ENCODE measurements at regions not wholly inside any gene's neighbourhood (a gene's known extent, or its start where the extent isn't known, plus 50 kb on each side); places are given as distances from the start of the nearest gene placed in this dataset.
"Not testable (repeated sequence)": the region's sequence is repeated elsewhere in the genome, so short reads cannot be mapped to it uniquely, and the experiment has no call there.

DNA sequence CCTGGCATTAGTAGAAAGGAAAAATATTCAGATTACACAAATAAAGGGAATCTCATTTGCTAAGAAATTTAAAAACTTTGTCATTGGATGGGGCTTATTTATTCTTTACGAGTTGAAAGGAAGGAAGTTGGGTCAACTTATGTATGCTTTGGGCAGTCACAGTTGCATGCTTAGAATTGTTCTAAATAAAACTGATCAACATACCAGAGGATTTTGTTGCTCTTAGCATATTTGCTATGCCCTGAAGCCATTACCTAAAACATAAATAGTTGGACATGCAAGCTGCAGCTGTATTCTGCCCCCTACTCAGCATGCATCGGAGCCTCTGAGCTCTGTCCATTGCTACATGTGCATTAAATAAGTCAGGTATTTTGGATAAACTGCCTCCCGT, 172.7 kb upstream of the MEF2C start:
- no peak overlapping the region for H3K4me3 ChIP-seq (ENCODE audit: low read depth in 1 of 2, low read length in 2 of 2)
- no peaks in the 10 kb centered on the region for H3K27me3 ChIP-seq (ENCODE audit: control insufficient read depth in 1 of 2, insufficient read depth in 2 of 2, low read length in 2 of 2)
- no peaks in the 10 kb centered on the region for H3K4me1 ChIP-seq (ENCODE audit: control insufficient read depth in 1 of 2, insufficient read depth in 2 of 2, low read length in 2 of 2)
- H3K36me3 ChIP-seq (ENCODE audit: control insufficient read depth in 1 of 2, insufficient read depth in 2 of 2, low read length in 2 of 2): no peaks in the 10 kb centered on the region
- peaks cover 0 to under 1% of the 10 kb centered on the region in 2 donors for H3K9me3 ChIP-seq (ENCODE audit: control insufficient read depth in 1 of 2, low read length in 2 of 2)
- no peak overlapping the region for H3K27ac ChIP-seq (ENCODE audit: low read depth, low read length)
- no peak overlapping the region for H3K9ac ChIP-seq (ENCODE audit: low read depth in 1 of 2, low read length in 2 of 2)

DNA sequence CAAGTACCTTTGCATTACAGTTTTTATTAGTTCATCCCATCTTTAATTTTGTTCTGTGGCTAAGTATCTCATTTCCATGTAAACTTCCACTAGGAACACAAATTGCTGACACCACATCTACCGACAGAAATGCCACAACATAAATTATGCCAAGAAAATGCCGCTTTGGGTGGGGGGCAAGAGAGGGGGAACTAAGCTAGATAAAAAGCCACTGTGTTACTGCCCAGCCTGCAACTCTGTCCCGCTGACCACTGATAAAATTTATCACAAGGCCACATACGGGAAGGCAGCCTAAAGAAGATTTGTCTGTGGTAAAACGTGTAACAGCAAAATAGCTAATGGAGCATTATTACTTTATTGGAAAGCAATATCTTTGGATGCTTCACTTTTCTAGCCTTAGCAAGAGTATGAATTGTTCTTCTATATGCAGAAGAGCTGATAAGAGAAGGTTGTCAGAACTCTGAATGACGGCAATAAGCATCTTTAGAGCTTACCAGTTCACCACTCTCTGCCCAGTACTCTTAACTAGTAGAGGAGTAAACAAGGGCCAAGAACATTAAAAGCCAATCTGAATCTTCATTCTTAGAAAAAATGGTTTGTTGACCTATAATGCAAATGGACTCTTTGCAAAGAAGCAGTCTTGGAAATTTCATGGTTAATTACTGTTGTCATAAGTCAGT, 172.2 kb upstream of the MEF2C start:
- Histone ChIP-seq H3K27ac (ENCODE audit: low read depth, low read length) (no peak overlapping the region), H3K4me3 (ENCODE audit: low read depth in 1 of 2, low read length in 2 of 2) (no peak overlapping the region), H3K36me3 (ENCODE audit: control insufficient read depth in 1 of 2, insufficient read depth in 2 of 2, low read length in 2 of 2) (no peaks in the 10 kb centered on the region), H3K9me3 (ENCODE audit: control insufficient read depth in 1 of 2, low read length in 2 of 2) (peaks cover 0 to 2% of the 10 kb centered on the region in 2 donors), H3K4me1 (ENCODE audit: control insufficient read depth in 1 of 2, insufficient read depth in 2 of 2, low read length in 2 of 2) (no peaks in the 10 kb centered on the region), H3K9ac (ENCODE audit: low read depth in 1 of 2, low read length in 2 of 2) (no peak overlapping the region), H3K27me3 (ENCODE audit: control insufficient read depth in 1 of 2, insufficient read depth in 2 of 2, low read length in 2 of 2) (no peaks in the 10 kb centered on the region)

DNA sequence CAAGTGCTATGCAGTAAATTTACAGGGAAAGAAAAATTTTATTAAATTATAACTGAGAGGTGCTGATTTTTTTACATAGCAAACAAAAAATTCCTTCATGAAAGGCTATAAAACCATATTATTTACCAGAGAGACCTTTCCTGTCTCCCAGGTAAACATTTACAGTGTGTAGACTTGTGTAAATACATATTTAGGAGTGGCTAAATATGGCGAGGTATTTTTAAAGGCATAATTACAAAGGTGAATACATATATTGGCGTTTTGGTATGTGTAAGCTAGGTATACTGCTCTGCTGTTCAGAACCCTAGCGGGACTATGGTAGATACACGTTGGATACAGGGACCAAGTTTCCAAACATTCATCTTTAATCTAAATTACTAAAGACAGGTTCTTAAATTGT, 170.6 kb upstream of the MEF2C start:
- Histone ChIP-seq H3K9ac (ENCODE audit: low read depth in 1 of 2, low read length in 2 of 2) (no peak overlapping the region), H3K27ac (ENCODE audit: low read depth, low read length) (no peak overlapping the region)

DNA sequence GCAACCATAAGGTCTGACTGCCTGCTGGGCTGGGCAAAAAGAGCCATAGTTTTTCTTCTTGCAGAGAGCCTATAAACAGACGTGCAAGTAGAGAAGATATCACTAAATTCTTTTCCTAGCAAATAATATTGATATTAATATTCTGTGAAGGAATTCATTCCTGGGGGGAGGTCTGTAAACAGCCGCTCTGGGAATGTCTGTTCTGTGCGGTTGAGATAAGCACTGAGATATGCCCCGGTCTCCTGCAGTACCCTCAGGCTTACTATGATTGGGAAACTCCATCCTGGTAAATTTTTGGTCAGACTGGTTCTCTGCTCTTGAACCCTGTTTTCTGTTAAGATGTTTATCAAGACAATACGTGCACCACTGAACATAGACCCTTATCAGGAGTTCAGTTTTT, 167.1 kb upstream of the MEF2C start:
- not testable (repeated sequence) for H3K4me1 ChIP-seq (ENCODE audit: control insufficient read depth in 1 of 2, insufficient read depth in 2 of 2, low read length in 2 of 2); H3K27me3 ChIP-seq (ENCODE audit: control insufficient read depth in 1 of 2, insufficient read depth in 2 of 2, low read length in 2 of 2); H3K9ac ChIP-seq (ENCODE audit: low read depth in 1 of 2, low read length in 2 of 2); H3K9me3 ChIP-seq (ENCODE audit: control insufficient read depth in 1 of 2, low read length in 2 of 2); H3K27ac ChIP-seq (ENCODE audit: low read depth, low read length); H3K4me3 ChIP-seq (ENCODE audit: low read depth in 1 of 2, low read length in 2 of 2); H3K36me3 ChIP-seq (ENCODE audit: control insufficient read depth in 1 of 2, insufficient read depth in 2 of 2, low read length in 2 of 2)

More for the DNA sequence above, 170.6 kb upstream of the MEF2C start:
- H3K27me3 ChIP-seq (ENCODE audit: control insufficient read depth in 1 of 2, insufficient read depth in 2 of 2, low read length in 2 of 2): no peaks in the 10 kb centered on the region
- no peak overlapping the region for H3K4me3 ChIP-seq (ENCODE audit: low read depth in 1 of 2, low read length in 2 of 2)
- no peaks in the 10 kb centered on the region for H3K36me3 ChIP-seq (ENCODE audit: control insufficient read depth in 1 of 2, insufficient read depth in 2 of 2, low read length in 2 of 2)
- H3K9me3 ChIP-seq (ENCODE audit: control insufficient read depth in 1 of 2, low read length in 2 of 2): peaks cover 0 to 2% of the 10 kb centered on the region in 2 donors
- H3K4me1 ChIP-seq (ENCODE audit: control insufficient read depth in 1 of 2, insufficient read depth in 2 of 2, low read length in 2 of 2): no peaks in the 10 kb centered on the region

DNA sequence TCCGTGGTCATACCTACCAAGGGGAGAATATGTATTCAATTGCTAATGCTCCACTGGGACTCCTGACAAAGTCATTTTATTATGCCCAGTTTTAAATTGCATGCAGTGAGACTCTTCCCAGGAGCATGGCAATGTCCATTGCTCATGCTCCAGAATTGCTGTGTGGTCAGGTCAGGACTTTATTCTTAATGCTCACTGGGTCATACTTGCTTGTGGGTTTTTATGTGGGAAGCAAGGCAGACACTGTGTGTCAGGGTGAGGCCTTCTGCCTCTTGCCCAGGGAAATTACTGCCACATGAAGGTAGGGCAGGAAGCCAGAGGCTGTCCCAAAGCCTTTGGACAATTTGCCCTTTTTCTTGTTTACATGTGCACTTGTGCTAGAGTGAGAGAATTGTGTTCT, 164.6 kb upstream of the MEF2C start:
- H3K27ac ChIP-seq (ENCODE audit: low read depth, low read length): no peak overlapping the region
- no peak overlapping the region for H3K9ac ChIP-seq (ENCODE audit: low read depth in 1 of 2, low read length in 2 of 2)

DNA sequence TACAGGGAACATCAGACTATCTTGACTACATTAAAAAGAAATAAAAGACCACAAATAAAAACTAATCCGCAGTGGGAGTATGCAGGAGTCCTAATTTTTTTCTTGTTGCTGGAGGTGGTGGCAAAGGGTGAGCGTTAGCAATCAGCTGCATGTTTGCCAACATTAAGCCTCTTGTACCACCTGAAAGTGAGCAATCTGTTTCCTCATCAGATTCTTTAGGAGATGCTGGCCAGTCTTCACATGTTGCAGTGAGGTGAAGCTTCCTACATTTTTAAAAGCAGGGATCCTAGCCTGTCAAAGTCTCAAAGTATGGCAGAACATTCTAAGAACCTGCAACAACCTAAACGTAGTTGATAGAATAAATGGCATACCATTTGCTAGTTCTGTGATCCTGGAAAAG, 162.2 kb upstream of the MEF2C start:
- no peak overlapping the region for H3K27ac ChIP-seq (ENCODE audit: low read depth, low read length)
- no peaks in the 10 kb centered on the region for H3K36me3 ChIP-seq (ENCODE audit: control insufficient read depth in 1 of 2, insufficient read depth in 2 of 2, low read length in 2 of 2)
- no peak overlapping the region for H3K4me3 ChIP-seq (ENCODE audit: low read depth in 1 of 2, low read length in 2 of 2)
- no peak overlapping the region for H3K9ac ChIP-seq (ENCODE audit: low read depth in 1 of 2, low read length in 2 of 2)
- no peaks in the 10 kb centered on the region for H3K27me3 ChIP-seq (ENCODE audit: control insufficient read depth in 1 of 2, insufficient read depth in 2 of 2, low read length in 2 of 2)
- no peaks in the 10 kb centered on the region for H3K4me1 ChIP-seq (ENCODE audit: control insufficient read depth in 1 of 2, insufficient read depth in 2 of 2, low read length in 2 of 2)
- no peaks in the 10 kb centered on the region for H3K9me3 ChIP-seq (ENCODE audit: control insufficient read depth in 1 of 2, low read length in 2 of 2)

More for the DNA sequence above, 164.6 kb upstream of the MEF2C start:
- no peaks in the 10 kb centered on the region for H3K4me1 ChIP-seq (ENCODE audit: control insufficient read depth in 1 of 2, insufficient read depth in 2 of 2, low read length in 2 of 2)
- H3K27me3 ChIP-seq (ENCODE audit: control insufficient read depth in 1 of 2, insufficient read depth in 2 of 2, low read length in 2 of 2): no peaks in the 10 kb centered on the region
- H3K36me3 ChIP-seq (ENCODE audit: control insufficient read depth in 1 of 2, insufficient read depth in 2 of 2, low read length in 2 of 2): no peaks in the 10 kb centered on the region
- peaks cover 0 to 2% of the 10 kb centered on the region in 2 donors for H3K9me3 ChIP-seq (ENCODE audit: control insufficient read depth in 1 of 2, low read length in 2 of 2)
- H3K4me3 ChIP-seq (ENCODE audit: low read depth in 1 of 2, low read length in 2 of 2): no peak overlapping the region

DNA sequence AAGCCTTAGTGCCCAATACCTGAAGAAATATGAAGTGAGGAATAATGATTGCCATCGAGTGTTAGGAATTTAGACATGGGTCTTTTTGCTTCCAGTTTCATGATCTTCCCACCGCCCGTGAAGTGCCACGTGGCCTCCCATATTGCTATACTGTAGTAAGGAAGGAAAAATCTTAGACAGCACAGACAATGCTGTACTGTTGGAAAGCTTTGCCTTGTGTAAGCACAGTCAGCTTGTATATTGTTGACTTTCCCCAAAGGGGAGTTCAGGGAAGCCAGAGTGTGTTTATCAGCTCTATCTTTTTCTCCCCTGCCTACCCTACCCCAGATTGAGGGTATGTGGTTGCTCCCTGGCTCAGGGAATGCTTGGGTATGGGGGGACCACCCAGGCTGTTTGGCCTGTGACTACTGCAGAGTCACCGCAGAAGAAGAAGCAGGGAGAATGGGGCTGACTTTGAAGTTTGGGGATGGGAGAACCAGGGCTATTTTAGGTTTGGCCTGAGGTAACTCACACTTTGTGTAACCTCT, 161.8 kb upstream of the MEF2C start:
- H3K27ac ChIP-seq (ENCODE audit: low read depth, low read length): no peak overlapping the region
- H3K4me3 ChIP-seq (ENCODE audit: low read depth in 1 of 2, low read length in 2 of 2): no peak overlapping the region
- no peaks in the 10 kb centered on the region for H3K9me3 ChIP-seq (ENCODE audit: control insufficient read depth in 1 of 2, low read length in 2 of 2)
- H3K4me1 ChIP-seq (ENCODE audit: control insufficient read depth in 1 of 2, insufficient read depth in 2 of 2, low read length in 2 of 2): no peaks in the 10 kb centered on the region
- no peaks in the 10 kb centered on the region for H3K36me3 ChIP-seq (ENCODE audit: control insufficient read depth in 1 of 2, insufficient read depth in 2 of 2, low read length in 2 of 2)
- H3K27me3 ChIP-seq (ENCODE audit: control insufficient read depth in 1 of 2, insufficient read depth in 2 of 2, low read length in 2 of 2): no peaks in the 10 kb centered on the region
- H3K9ac ChIP-seq (ENCODE audit: low read depth in 1 of 2, low read length in 2 of 2): no peak overlapping the region

DNA sequence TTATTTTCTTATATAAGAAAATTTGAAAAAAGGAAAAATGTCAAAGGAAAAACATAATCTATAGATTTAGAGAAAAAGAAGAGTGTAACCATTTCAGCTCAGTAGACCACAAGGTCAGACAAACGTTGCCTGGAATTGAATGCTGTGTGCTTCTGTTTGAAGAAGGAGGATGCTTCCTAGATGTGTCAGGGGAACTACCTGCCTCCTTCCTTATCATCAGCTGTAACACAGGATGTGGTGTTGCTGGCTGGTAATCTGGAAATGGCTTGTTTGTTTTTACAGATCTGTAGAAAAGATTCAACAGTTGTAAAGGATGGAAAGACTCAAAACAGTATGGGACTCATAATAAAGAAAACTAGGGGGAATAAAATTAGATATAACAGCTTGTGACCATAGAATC, 160.7 kb upstream of the MEF2C start:
- H3K4me3 ChIP-seq (ENCODE audit: low read depth in 1 of 2, low read length in 2 of 2): no peak overlapping the region
- no peaks in the 10 kb centered on the region for H3K4me1 ChIP-seq (ENCODE audit: control insufficient read depth in 1 of 2, insufficient read depth in 2 of 2, low read length in 2 of 2)
- H3K27me3 ChIP-seq (ENCODE audit: control insufficient read depth in 1 of 2, insufficient read depth in 2 of 2, low read length in 2 of 2): no peaks in the 10 kb centered on the region
- H3K36me3 ChIP-seq (ENCODE audit: control insufficient read depth in 1 of 2, insufficient read depth in 2 of 2, low read length in 2 of 2): no peaks in the 10 kb centered on the region
- H3K9me3 ChIP-seq (ENCODE audit: control insufficient read depth in 1 of 2, low read length in 2 of 2): no peaks in the 10 kb centered on the region
- H3K9ac ChIP-seq (ENCODE audit: low read depth in 1 of 2, low read length in 2 of 2): no peak overlapping the region
- H3K27ac ChIP-seq (ENCODE audit: low read depth, low read length): no peak overlapping the region

DNA sequence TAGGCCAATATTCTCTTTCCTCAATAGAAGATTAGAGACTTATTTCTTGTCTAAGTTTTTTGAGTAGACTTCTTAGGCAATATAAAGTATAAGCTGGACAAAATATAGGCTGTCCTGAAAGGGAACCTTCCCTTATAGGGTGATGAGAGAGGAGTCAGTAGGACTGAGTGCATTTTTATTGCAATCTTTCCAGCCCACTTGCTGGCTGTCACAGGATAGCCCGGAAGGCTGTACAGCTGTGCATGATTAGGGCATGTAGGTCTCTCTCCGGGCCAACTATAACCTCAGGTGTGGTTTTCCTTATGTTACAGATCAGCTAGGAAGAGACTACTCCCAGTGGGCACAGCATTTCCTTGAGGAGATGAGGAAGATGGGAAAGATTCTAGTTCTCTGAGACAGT, 159.8 kb upstream of the MEF2C start:
- H3K4me3 ChIP-seq (ENCODE audit: low read depth in 1 of 2, low read length in 2 of 2): no peak overlapping the region
- H3K36me3 ChIP-seq (ENCODE audit: control insufficient read depth in 1 of 2, insufficient read depth in 2 of 2, low read length in 2 of 2): no peaks in the 10 kb centered on the region
- no peaks in the 10 kb centered on the region for H3K4me1 ChIP-seq (ENCODE audit: control insufficient read depth in 1 of 2, insufficient read depth in 2 of 2, low read length in 2 of 2)
- H3K9me3 ChIP-seq (ENCODE audit: control insufficient read depth in 1 of 2, low read length in 2 of 2): no peaks in the 10 kb centered on the region
- no peak overlapping the region for H3K9ac ChIP-seq (ENCODE audit: low read depth in 1 of 2, low read length in 2 of 2)
- no peaks in the 10 kb centered on the region for H3K27me3 ChIP-seq (ENCODE audit: control insufficient read depth in 1 of 2, insufficient read depth in 2 of 2, low read length in 2 of 2)
- H3K27ac ChIP-seq (ENCODE audit: low read depth, low read length): no peak overlapping the region

DNA sequence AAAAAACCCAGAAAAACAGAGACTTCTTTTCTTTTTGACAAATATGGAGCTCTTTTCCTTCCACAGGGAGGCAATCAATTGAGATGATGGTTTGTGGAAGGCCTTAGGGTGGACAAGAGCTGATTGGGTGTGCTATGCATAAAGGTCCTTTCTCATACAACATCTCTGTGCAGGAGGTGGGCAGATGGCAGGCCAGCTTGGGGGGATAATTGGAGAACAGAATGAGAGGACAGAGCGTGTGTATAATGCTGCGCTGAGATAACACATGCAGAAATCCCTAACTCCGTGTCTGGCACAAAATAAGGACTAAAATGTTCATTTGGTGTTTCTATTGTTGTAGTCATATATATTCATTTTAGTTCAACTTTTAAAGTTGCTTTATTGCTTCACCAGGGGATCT, 159.0 kb upstream of the MEF2C start:
- no peak overlapping the region for H3K9ac ChIP-seq (ENCODE audit: low read depth in 1 of 2, low read length in 2 of 2)
- no peaks in the 10 kb centered on the region for H3K36me3 ChIP-seq (ENCODE audit: control insufficient read depth in 1 of 2, insufficient read depth in 2 of 2, low read length in 2 of 2)
- no peak overlapping the region for H3K27ac ChIP-seq (ENCODE audit: low read depth, low read length)
- H3K27me3 ChIP-seq (ENCODE audit: control insufficient read depth in 1 of 2, insufficient read depth in 2 of 2, low read length in 2 of 2): no peaks in the 10 kb centered on the region
- H3K4me3 ChIP-seq (ENCODE audit: low read depth in 1 of 2, low read length in 2 of 2): no peak overlapping the region
- no peaks in the 10 kb centered on the region for H3K9me3 ChIP-seq (ENCODE audit: control insufficient read depth in 1 of 2, low read length in 2 of 2)
- H3K4me1 ChIP-seq (ENCODE audit: control insufficient read depth in 1 of 2, insufficient read depth in 2 of 2, low read length in 2 of 2): no peaks in the 10 kb centered on the region
